Upper lobe of left lung (tissue), 6 donors: ENCODE measurements at regions not wholly inside any gene's neighbourhood (a gene's known extent, or its start where the extent isn't known, plus 50 kb on each side); places are given as distances from the start of the nearest gene placed in this dataset.

Experiments
- ATAC-seq, 2 donors: fragments of 200-7000 bp; cut with Tn5 transposase; one replicate each; pipeline ENCODE4 v1.9.1; 2022; ENCODE audit warnings: mild to moderate bottlenecking in 2 of 2, moderate library complexity in 2 of 2; ENCODE audit not compliant: low FRiP score in 2 of 2
- DNase-seq, 2 donors: peaks; one replicate each; pipeline ENCODE4 v3.0.0-alpha.2; 2019 to 2020
- H3K27ac ChIP-seq, 4 donors: fragments of 200-600 bp; sonication (generic); one replicate each; pipeline ENCODE4 v1.5.1; 2016 to 2019
- H3K27me3 ChIP-seq, 4 donors: fragments of 200-600 bp; sonication (generic); one replicate each; pipeline ENCODE4 v1.5.1; 2017 to 2019
- H3K36me3 ChIP-seq, 4 donors: fragments of 200-600 bp; sonication (generic); one replicate each; pipeline ENCODE4 v1.5.1; 2016 to 2019
- H3K4me1 ChIP-seq, 4 donors: fragments of 200-600 bp; sonication (generic); one replicate each; pipeline ENCODE4 v1.5.1; 2018 to 2019
- H3K4me3 ChIP-seq, 4 donors: fragments of 200-600 bp; sonication (generic); one replicate each; pipeline ENCODE4 v1.5.1; 2017 to 2019; ENCODE audit warnings: mild to moderate bottlenecking in 2 of 4, moderate library complexity in 1 of 4
- H3K9me3 ChIP-seq, 4 donors: fragments of 200-600 bp; sonication (generic); one replicate each; pipeline ENCODE4 v1.5.1; 2018 to 2019
- EP300 ChIP-seq, 4 donors: sonication (generic); formaldehyde crosslinking; IDR thresholded peaks; one replicate each; pipeline ENCODE4 v1.5.1; 2017; ENCODE audit warnings: antibody characterized with exemption in 4 of 4, control low read depth in 2 of 4
- POLR2A ChIP-seq, 4 donors: fragments of 450-650 bp; IDR thresholded peaks; one replicate each; pipeline ENCODE4 v1.5.1; 2016 to 2017; ENCODE audit warnings: antibody characterized with exemption in 4 of 4, mild to moderate bottlenecking in 2 of 4
- POLR2AphosphoS5 ChIP-seq, 2 donors: sonication (generic); formaldehyde crosslinking; IDR thresholded peaks; one replicate each; pipeline ENCODE4 v1.5.1; 2017; ENCODE audit warnings: antibody characterized with exemption in 2 of 2
- WGBS, 2 donors: methylation state at CpG; one replicate each; pipeline ENCODE4 v1.1.5; 2017 to 2018; 5-methylcytosine and 5-hydroxymethylcytosine counted together
- TF ChIP-seq, protein P1 (sequence below), 6 experiments: fragments of 450-650 bp in 4 of 6; fragments of 200-600 bp in 2 of 6; sonication (generic) in 2 of 6; IDR thresholded peaks; one replicate each; pipeline ENCODE4 v1.5.1; 2016 to 2019; ENCODE audit warnings: antibody characterized with exemption in 6 of 6
- donor health status: DM: no; HTN: no; CAD: no; lungs with moderate emphysema.
- donor health status: DM: no; HTN: yes; CAD: no; lungs with severe emphysema.

GRCh38 chr9:91034976-91035824 is 233.6 kb downstream of the SYK start:
- Histone ChIP-seq H3K36me3 (no peaks in the 10 kb centered on the region), H3K9me3 (no peaks in the 10 kb centered on the region), H3K4me1 (peaks cover 18 to 23% (median 20%) of the 10 kb centered on the region in 4 donors), H3K27me3 (no peaks in the 10 kb centered on the region), H3K4me3 (no peak overlapping the region), H3K27ac (no peak overlapping the region)
- WGBS, 2 donors, result 88% methylated on average over 16 to 18 of the region's 18 CpGs
- TF ChIP-seq POLR2A (IDR thresholded peaks at IDR 0.05) (no peak), POLR2AphosphoS5 (IDR thresholded peaks at IDR 0.05) (no peak), EP300 (IDR thresholded peaks at IDR 0.05) (no peak)
- TF ChIP-seq, protein P1, sequence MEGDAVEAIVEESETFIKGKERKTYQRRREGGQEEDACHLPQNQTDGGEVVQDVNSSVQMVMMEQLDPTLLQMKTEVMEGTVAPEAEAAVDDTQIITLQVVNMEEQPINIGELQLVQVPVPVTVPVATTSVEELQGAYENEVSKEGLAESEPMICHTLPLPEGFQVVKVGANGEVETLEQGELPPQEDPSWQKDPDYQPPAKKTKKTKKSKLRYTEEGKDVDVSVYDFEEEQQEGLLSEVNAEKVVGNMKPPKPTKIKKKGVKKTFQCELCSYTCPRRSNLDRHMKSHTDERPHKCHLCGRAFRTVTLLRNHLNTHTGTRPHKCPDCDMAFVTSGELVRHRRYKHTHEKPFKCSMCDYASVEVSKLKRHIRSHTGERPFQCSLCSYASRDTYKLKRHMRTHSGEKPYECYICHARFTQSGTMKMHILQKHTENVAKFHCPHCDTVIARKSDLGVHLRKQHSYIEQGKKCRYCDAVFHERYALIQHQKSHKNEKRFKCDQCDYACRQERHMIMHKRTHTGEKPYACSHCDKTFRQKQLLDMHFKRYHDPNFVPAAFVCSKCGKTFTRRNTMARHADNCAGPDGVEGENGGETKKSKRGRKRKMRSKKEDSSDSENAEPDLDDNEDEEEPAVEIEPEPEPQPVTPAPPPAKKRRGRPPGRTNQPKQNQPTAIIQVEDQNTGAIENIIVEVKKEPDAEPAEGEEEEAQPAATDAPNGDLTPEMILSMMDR (IDR thresholded peaks at IDR 0.05), result no peak
- DNase-seq, result no peak
- ATAC-seq, result no peak

DNA sequence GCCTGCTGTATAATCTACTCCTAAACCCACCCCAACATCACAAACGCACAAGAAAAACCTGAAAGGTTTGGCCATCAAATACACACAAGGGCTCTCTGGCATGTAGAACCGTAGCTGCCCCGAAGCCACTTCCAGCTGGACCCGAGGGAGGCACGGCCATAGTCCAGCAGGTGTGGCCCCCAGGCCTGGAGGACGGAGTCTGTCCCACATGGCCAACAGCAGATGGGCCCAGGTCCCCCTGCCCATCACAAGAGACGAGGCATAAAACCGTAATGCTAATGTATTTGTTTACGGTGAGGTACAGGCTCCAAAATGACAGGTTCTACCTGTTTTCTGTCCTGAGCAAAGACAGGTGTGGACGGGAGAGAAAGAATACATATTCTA is 234.2 kb downstream of the SYK start:
- no peaks in the 10 kb centered on the region for H3K27me3 ChIP-seq
- 91 to 94% methylated on average over 10 of the region's 10 CpGs for whole genome bisulfite sequencing, 2 donors
- no peaks in the 10 kb centered on the region for H3K9me3 ChIP-seq
- H3K36me3 ChIP-seq, result no peaks in the 10 kb centered on the region
- ATAC-seq (no peak), DNase-seq (no peak)
- no peak overlapping the region for H3K27ac ChIP-seq
- H3K4me1 ChIP-seq, result peaks cover 18 to 23% (median 20%) of the 10 kb centered on the region in 4 donors
- TF ChIP-seq, protein P1 (IDR thresholded peaks at IDR 0.05), result no peak
- TF ChIP-seq EP300 (IDR thresholded peaks at IDR 0.05) (no peak), POLR2AphosphoS5 (IDR thresholded peaks at IDR 0.05) (no peak), POLR2A (IDR thresholded peaks at IDR 0.05) (no peak)
- no peak overlapping the region for H3K4me3 ChIP-seq

- Histone ChIP-seq H3K9me3 (no peaks in the 10 kb centered on the region), H3K4me3 (no peak overlapping the region), H3K36me3 (no peaks in the 10 kb centered on the region), H3K4me1 (peaks cover 18 to 23% (median 20%) of the 10 kb centered on the region in 4 donors), H3K27ac (no peak overlapping the region), H3K27me3 (no peaks in the 10 kb centered on the region)
- WGBS, 2 donors, result 88 to 90% methylated on average over 8 of the region's 8 CpGs
- TF ChIP-seq, protein P1 (IDR thresholded peaks at IDR 0.05), result no peak
- no peak for TF ChIP-seq POLR2A (IDR thresholded peaks at IDR 0.05)
- TF ChIP-seq EP300 (IDR thresholded peaks at IDR 0.05), result no peak
- TF ChIP-seq POLR2AphosphoS5 (IDR thresholded peaks at IDR 0.05), result no peak
- ATAC-seq (no peak), DNase-seq (no peak)
These were observed 234.7 kb downstream of the SYK start for GRCh38 chr9:91036356-91036755.

GRCh38 chr9:91036826-91037510 is 235.3 kb downstream of the SYK start:
- H3K4me1 ChIP-seq, result peaks cover 18 to 23% (median 20%) of the 10 kb centered on the region in 4 donors
- TF ChIP-seq EP300 (IDR thresholded peaks at IDR 0.05) (peak in 2 of 4 donors; percentile 30 to 71), POLR2A (IDR thresholded peaks at IDR 0.05) (no peak), POLR2AphosphoS5 (IDR thresholded peaks at IDR 0.05) (peak; percentile 78 to 82)
- TF ChIP-seq, protein P1 (IDR thresholded peaks at IDR 0.05), result peak; percentile 58 to 91 (median 86)
- WGBS, 2 donors, result 24% methylated on average over 22 to 29 of the region's 32 CpGs
- H3K27ac ChIP-seq, result peak overlapping the region in 2 of 4 donors; percentile 18 to 21
- ATAC-seq (peak; percentile 94 to 95), DNase-seq (peak; percentile 85 to 91)
- H3K36me3 ChIP-seq, result no peaks in the 10 kb centered on the region
- no peaks in the 10 kb centered on the region for H3K27me3 ChIP-seq
- H3K9me3 ChIP-seq, result no peaks in the 10 kb centered on the region
- H3K4me3 ChIP-seq, result no peak overlapping the region
